H1 (cell line): ENCODE measurements at regions not wholly inside any gene's neighbourhood (a gene's known extent, or its start where the extent isn't known, plus 50 kb on each side); places are given as distances from the start of the nearest gene placed in this dataset.

Source experiments
- CTCF ChIA-PET: fragments of 300-600 bp; sonication (Branson Sonifier 250); formaldehyde crosslinking; loops from one replicate; lab custom pipeline; 2021; ENCODE audit not compliant: partially characterized antibody; lab: Charles Lee
- POLR2A ChIA-PET: fragments of 300-600 bp; sonication (Branson Sonifier 250); formaldehyde crosslinking; loops from one replicate; lab custom pipeline; 2021; ENCODE audit warnings: inconsistent platforms; ENCODE audit not compliant: partially characterized antibody; lab: Charles Lee
- DNase-seq, 2 experiments: peaks; one replicate each; pipeline versions ENCODE4 v3.0.0 to v3.0.0-alpha.2; 2010 to 2022; ENCODE audit warnings: low spot score in 2 of 2, low read depth in 1 of 2, mixed read lengths in 1 of 2
- FAIRE-seq: peaks from 2 replicates; lab custom pipeline; 2011; peaks lifted over from hg19 to GRCh38; lab: Jason Lieb, UNC
- H2AFZ ChIP-seq: 2 replicates; pipeline ENCODE4 v1.8.1; 2012; ENCODE audit warnings: low read length, inconsistent platforms
- H2AK5ac ChIP-seq: 2 replicates; pipeline ENCODE4 v1.6.1; 2013; ENCODE audit warnings: low read depth, low read length
- H2BK120ac ChIP-seq: replicated peaks from 2 replicates; pipeline ENCODE3; 2013; ENCODE audit warnings: low read depth, low read length, inconsistent platforms
- H2BK12ac ChIP-seq: 2 replicates; pipeline ENCODE4 v1.6.1; 2013; ENCODE audit warnings: low read depth, low read length
- H2BK15ac ChIP-seq: 2 replicates; pipeline ENCODE4 v1.6.1; 2013; ENCODE audit warnings: low read length
- H2BK20ac ChIP-seq: 2 replicates; pipeline ENCODE4 v1.6.1; 2013; ENCODE audit warnings: low read length
- H2BK5ac ChIP-seq: 2 replicates; pipeline ENCODE4 v1.6.1; 2013; ENCODE audit warnings: low read depth, low read length
- H3K14ac ChIP-seq: 2 replicates; pipeline ENCODE4 v1.6.1; 2013; ENCODE audit warnings: inconsistent platforms; ENCODE audit not compliant: insufficient read length
- H3K18ac ChIP-seq: 2 replicates; pipeline ENCODE4 v1.6.1; 2013; ENCODE audit warnings: low read length; ENCODE audit errors: extremely low read depth
- H3K23ac ChIP-seq: 2 replicates; pipeline ENCODE4 v1.6.1; 2013; ENCODE audit warnings: inconsistent platforms; ENCODE audit not compliant: insufficient read length
- H3K23me2 ChIP-seq: 2 replicates; pipeline ENCODE4 v1.6.1; 2013; ENCODE audit warnings: low read depth, low read length
- H3K27ac ChIP-seq: 2 replicates; pipeline ENCODE4 v1.6.1; 2011; ENCODE audit warnings: low read depth, low read length, inconsistent platforms
- H3K27me3 ChIP-seq, 4 experiments: replicated peaks in 1 of 4; 1 replicate in 1 of 4; 2 replicates in 3 of 4; pipeline versions ENCODE4 v1.6.1 to v1.8.1; 2011 to 2013; ENCODE audit warnings: low read length in 3 of 4, mild to moderate bottlenecking in 3 of 4, inconsistent platforms in 2 of 4, mixed read lengths in 2 of 4, moderate library complexity in 1 of 4; ENCODE audit not compliant: control insufficient read depth in 3 of 4, insufficient read depth in 3 of 4; ENCODE audit errors: extremely low read depth in 1 of 4
- H3K36me3 ChIP-seq, 4 experiments: 2 replicates each; pipeline versions ENCODE4 v1.6.1 to v1.8.1; 2011 to 2013; ENCODE audit warnings: mild to moderate bottlenecking in 4 of 4, low read length in 3 of 4, moderate library complexity in 2 of 4, control low read depth in 1 of 4, inconsistent platforms in 1 of 4; ENCODE audit not compliant: insufficient read depth in 4 of 4, control insufficient read depth in 2 of 4
- H3K4ac ChIP-seq: replicated peaks from 2 replicates; pipeline ENCODE3; 2013; ENCODE audit warnings: low read length, low read depth, mixed read lengths, inconsistent platforms; ENCODE audit not compliant: insufficient read length
- H3K4me1 ChIP-seq, 4 experiments: replicated peaks in 1 of 4; 1 replicate in 1 of 4; 2 replicates in 3 of 4; pipeline versions ENCODE4 v1.6.1 to v1.8.1; 2011 to 2013; ENCODE audit warnings: low read length in 3 of 4, inconsistent platforms in 2 of 4, mixed read lengths in 1 of 4; ENCODE audit not compliant: insufficient read depth in 4 of 4, control insufficient read depth in 3 of 4
- H3K4me2 ChIP-seq, 2 experiments: 2 replicates each; pipeline versions ENCODE4 v1.6.1 to v1.8.1; 2011 to 2013; ENCODE audit warnings: low read depth in 2 of 2, low read length in 2 of 2, control low read depth in 1 of 2, inconsistent platforms in 1 of 2, mild to moderate bottlenecking in 1 of 2; ENCODE audit not compliant: insufficient read depth in 1 of 2
- H3K4me3 ChIP-seq, 4 experiments: fragments of 200-600, 300-600 bp in 1 of 4; sonication (generic), shearing (Covaris generic), sonication (Bioruptor Twin) in 1 of 4; 2 replicates each; pipeline versions ENCODE4 v1.5.1 to v1.8.1; 2011 to 2016; ENCODE audit warnings: low read length in 4 of 4, low read depth in 3 of 4, control low read depth in 2 of 4, inconsistent platforms in 2 of 4, mild to moderate bottlenecking in 2 of 4, mixed read lengths in 1 of 4, moderate library complexity in 1 of 4; ENCODE audit not compliant: insufficient read depth in 2 of 4; ENCODE audit errors: extremely low read depth in 1 of 4
- H3K56ac ChIP-seq: replicated peaks from 2 replicates; pipeline ENCODE3; 2013; ENCODE audit warnings: low read depth, mild to moderate bottlenecking, mixed read lengths, low read length, inconsistent platforms; ENCODE audit not compliant: insufficient read length
- H3K79me1 ChIP-seq: 2 replicates; pipeline ENCODE4 v1.6.1; 2013; ENCODE audit warnings: low read depth, low read length, control low read depth
- H3K79me2 ChIP-seq, 2 experiments: 2 replicates each; pipeline versions ENCODE4 v1.6.1 to v1.8.1; 2012 to 2013; ENCODE audit warnings: low read length in 2 of 2, mild to moderate bottlenecking in 2 of 2, inconsistent platforms in 1 of 2; ENCODE audit not compliant: insufficient read depth in 2 of 2, control insufficient read depth in 1 of 2
- H3K9ac ChIP-seq, 4 experiments: replicated peaks in 1 of 4; 1 replicate in 1 of 4; 2 replicates in 3 of 4; pipeline versions ENCODE4 v1.6.1 to v1.8.1; 2011 to 2013; ENCODE audit warnings: low read depth in 3 of 4, low read length in 3 of 4, control low read depth in 2 of 4, mild to moderate bottlenecking in 2 of 4, moderate library complexity in 2 of 4, inconsistent platforms in 1 of 4; ENCODE audit errors: extremely low read depth in 1 of 4
- H3K9me3 ChIP-seq, 2 experiments: 2 replicates each; pipeline versions ENCODE4 v1.6.1 to v1.8.1; 2012 to 2013; ENCODE audit warnings: mild to moderate bottlenecking in 2 of 2, moderate library complexity in 2 of 2, control low read depth in 1 of 2, inconsistent platforms in 1 of 2, low read depth in 1 of 2, low read length in 1 of 2, mixed read lengths in 1 of 2; ENCODE audit not compliant: insufficient read depth in 2 of 2
- H4K20me1 ChIP-seq, 2 experiments: replicated peaks in 1 of 2; 2 replicates each; pipeline versions ENCODE3 to v1.8.1; 2011 to 2013; ENCODE audit warnings: inconsistent platforms in 2 of 2, low read length in 2 of 2, mild to moderate bottlenecking in 1 of 2; ENCODE audit not compliant: insufficient read depth in 2 of 2, control insufficient read depth in 1 of 2
- H4K5ac ChIP-seq: 2 replicates; pipeline ENCODE4 v1.6.1; 2013; ENCODE audit warnings: low read length, low read depth, mixed read lengths, inconsistent platforms; ENCODE audit not compliant: insufficient read length
- H4K8ac ChIP-seq: 2 replicates; pipeline ENCODE4 v1.8.0; 2013; ENCODE audit warnings: mild to moderate bottlenecking, moderate library complexity, low read length, inconsistent platforms; ENCODE audit not compliant: insufficient read depth; ENCODE audit errors: extremely low read depth
- H4K91ac ChIP-seq: replicated peaks from 2 replicates; pipeline ENCODE3; 2013; ENCODE audit warnings: low read length, mixed read lengths, inconsistent platforms; ENCODE audit not compliant: insufficient read length
- ATF3 ChIP-seq: IDR thresholded peaks from 2 replicates; pipeline ENCODE4 v1.6.1; 2011; ENCODE audit warnings: low read depth, mild to moderate bottlenecking, low read length; ENCODE audit not compliant: insufficient read depth
- GABPA ChIP-seq: IDR thresholded peaks from 2 replicates; pipeline ENCODE4 v1.6.1; 2011; ENCODE audit warnings: mild to moderate bottlenecking, low read length, moderate library complexity, borderline replicate concordance; ENCODE audit not compliant: insufficient read depth
- MAX ChIP-seq: IDR thresholded peaks from 2 replicates; pipeline ENCODE4 v1.6.1; 2012; ENCODE audit warnings: inconsistent platforms
- WGBS, 2 experiments: shearing (Covaris generic) in 1 of 2; methylation state at CpG; one replicate each; pipeline versions ENCODE4 v1.1.6 to v1.1.7; 2013 to 2015; ENCODE audit warnings: low lambda C conversion rate in 2 of 2, mixed read lengths in 2 of 2, inconsistent platforms in 1 of 2, low coverage in 1 of 2, missing lambda C conversion rate in 1 of 2; ENCODE audit not compliant: insufficient replicate concordance in 2 of 2, insufficient coverage in 1 of 2, insufficient read length in 1 of 2; ENCODE audit errors: extremely low coverage in 1 of 2, missing lambda C conversion rate in 1 of 2; 5-methylcytosine and 5-hydroxymethylcytosine counted together

- Histone ChIP-seq H3K4me3 (no peak overlapping the region), H4K5ac (no peak overlapping the region), H2BK20ac (no peak overlapping the region), H3K79me2 (no peaks in the 10 kb centered on the region), H4K91ac (no peak overlapping the region), H3K18ac (no peak overlapping the region), H2BK5ac (no peak overlapping the region), H3K79me1 (no peaks in the 10 kb centered on the region), H4K8ac (no peak overlapping the region), H2BK12ac (no peak overlapping the region), H3K14ac (no peak overlapping the region), H2BK15ac (no peak overlapping the region), H3K4me2 (no peak overlapping the region), H3K36me3 (no peaks in the 10 kb centered on the region), H3K27me3 (no peaks in the 10 kb centered on the region), H3K4me1 (peaks cover 0 to 3% (median 0%) of the 10 kb centered on the region in 4 experiments; a peak in 1 of 7 replicates), H3K23ac (no peak overlapping the region), H4K20me1 (no peaks in the 10 kb centered on the region), H3K4ac (no peak overlapping the region), H2BK120ac (no peak overlapping the region), H2AK5ac (no peak overlapping the region), H3K9ac (no peak overlapping the region), H3K27ac (no peak overlapping the region), H3K23me2 (no peaks in the 10 kb centered on the region; the same call in 1 of the 2 replicates), H3K9me3 (no peaks in the 10 kb centered on the region; a peak in 1 of 4 replicates), H3K56ac (no peak overlapping the region), H2AFZ (no peak overlapping the region)
- ChIA-PET CTCF (interaction anchor here (1.2 kb wide), 1 partner anchor 31 kb away, joined by 3 read pairs; no protein-coding TSS in a partner anchor), POLR2A (no interaction called here)
- WGBS, 2 experiments: 85% methylated on average over 3 of the region's 3 CpGs; no CpG with 5 or more reads in 1 of the 2 experiments
- DNase-seq (no peak), FAIRE-seq (no peak)
- TF ChIP-seq MAX (no peak), GABPA (no peak), ATF3 (no peak)
These were observed 413.8 kb upstream of the CCNH start for GRCh38 chr5:87826507-87826906.
